ENCODE measurements at regions not wholly inside any gene's neighbourhood (a gene's known extent, or its start where the extent isn't known, plus 50 kb on each side); places are given as distances from the start of the nearest gene placed in this dataset.

GRCh38 chr13:76048131-76048530 is 412.0 kb downstream of the LMO7 start:
- no peak for TF ChIP-seq CTCF (IDR thresholded peaks at IDR 0.05)
- TF ChIP-seq POLR2A (IDR thresholded peaks at IDR 0.05) = no peak
